A549 (cell line): ENCODE measurements at regions not wholly inside any gene's neighbourhood (a gene's known extent, or its start where the extent isn't known, plus 50 kb on each side); places are given as distances from the start of the nearest gene placed in this dataset.

Experiments
- CEBPB ChIP-seq, 2 experiments: fragments of >200 bp in 1 of 2; sonication (Bioruptor Twin) in 1 of 2; formaldehyde crosslinking in 1 of 2; IDR thresholded peaks; 2 replicates each; pipeline ENCODE4 v1.6.1; 2012 to 2016
- FOSL2 ChIP-seq, 2 experiments: fragments of 450-650 bp in 1 of 2; fragments of >200 bp in 1 of 2; sonication (Bioruptor Twin) in 1 of 2; formaldehyde crosslinking; IDR thresholded peaks; 2 replicates each; pipeline versions ENCODE4 v1.5.0 to v1.6.1; 2016 to 2020; ENCODE audit warnings: mild to moderate bottlenecking in 1 of 2, moderate library complexity in 1 of 2
- HOXB13 ChIP-seq: fragments of 250-450 bp; sonication (Bioruptor Pico); IDR thresholded peaks from 2 replicates; pipeline ENCODE4 v1.5.0; 2020; ENCODE audit warnings: low read depth, mild to moderate bottlenecking, moderate library complexity
- JUN ChIP-seq, 2 experiments: fragments of >200 bp; sonication (Bioruptor Twin); formaldehyde crosslinking; IDR thresholded peaks; 2 replicates in 1 of 2; 3 replicates in 1 of 2; pipeline ENCODE4 v1.6.1; 2016 to 2017
- MYC ChIP-seq: IDR thresholded peaks from 2 replicates; pipeline ENCODE4 v1.6.1; 2012; ENCODE audit warnings: mild to moderate bottlenecking, inconsistent platforms, low read length, improper control_type of control experiment, borderline replicate concordance
- POLR2A ChIP-seq: IDR thresholded peaks from 2 replicates; pipeline ENCODE4 v1.6.1; 2012; ENCODE audit warnings: mild to moderate bottlenecking, low read length
- RAD21 ChIP-seq, 2 experiments: fragments of >200 bp in 1 of 2; sonication (Bioruptor Twin) in 1 of 2; formaldehyde crosslinking in 1 of 2; IDR thresholded peaks in 1 of 2; conservative IDR thresholded peaks in 1 of 2; 2 replicates in 1 of 2; 3 replicates in 1 of 2; pipeline ENCODE4 v1.6.1; 2012 to 2018; ENCODE audit warnings: inconsistent platforms in 1 of 2
- ZFP36 ChIP-seq: fragments of 450-650 bp; IDR thresholded peaks from 2 replicates; pipeline ENCODE4 v1.6.1; 2014; ENCODE audit warnings: borderline replicate concordance; ENCODE audit not compliant: partially characterized antibody
- TF ChIP-seq, protein P1 (sequence below): fragments of >200 bp; sonication (Bioruptor Twin); formaldehyde crosslinking; IDR thresholded peaks from 3 replicates; pipeline ENCODE4 v1.5.1; 2016
- TF ChIP-seq, protein P2 (sequence below): fragments of 250-450 bp; sonication (Bioruptor Pico); IDR thresholded peaks from 2 replicates; pipeline ENCODE4 v1.5.0; 2021; ENCODE audit warnings: mild to moderate bottlenecking, moderate library complexity, borderline replicate concordance

DNA sequence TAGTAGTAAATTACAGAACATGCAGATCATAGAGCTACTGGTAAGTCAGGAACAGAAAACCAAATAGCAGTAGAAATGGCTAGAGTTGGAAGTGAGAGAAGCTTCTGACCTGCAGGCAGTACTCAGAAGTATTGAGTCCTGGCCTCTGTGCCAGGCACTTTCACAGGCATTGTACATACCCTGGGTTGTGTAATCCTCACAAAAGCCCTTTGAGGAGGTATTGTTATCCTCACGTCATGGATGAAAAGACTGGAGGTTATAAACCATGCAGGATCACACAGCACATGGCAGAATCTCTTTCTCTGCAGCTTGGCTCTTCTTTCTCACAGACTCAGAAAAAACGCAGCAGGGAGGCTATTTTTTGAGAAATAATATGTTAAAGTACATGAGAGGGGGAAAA lies 789.3 kb upstream of the FAM98A start:
- TF ChIP-seq, protein P1, sequence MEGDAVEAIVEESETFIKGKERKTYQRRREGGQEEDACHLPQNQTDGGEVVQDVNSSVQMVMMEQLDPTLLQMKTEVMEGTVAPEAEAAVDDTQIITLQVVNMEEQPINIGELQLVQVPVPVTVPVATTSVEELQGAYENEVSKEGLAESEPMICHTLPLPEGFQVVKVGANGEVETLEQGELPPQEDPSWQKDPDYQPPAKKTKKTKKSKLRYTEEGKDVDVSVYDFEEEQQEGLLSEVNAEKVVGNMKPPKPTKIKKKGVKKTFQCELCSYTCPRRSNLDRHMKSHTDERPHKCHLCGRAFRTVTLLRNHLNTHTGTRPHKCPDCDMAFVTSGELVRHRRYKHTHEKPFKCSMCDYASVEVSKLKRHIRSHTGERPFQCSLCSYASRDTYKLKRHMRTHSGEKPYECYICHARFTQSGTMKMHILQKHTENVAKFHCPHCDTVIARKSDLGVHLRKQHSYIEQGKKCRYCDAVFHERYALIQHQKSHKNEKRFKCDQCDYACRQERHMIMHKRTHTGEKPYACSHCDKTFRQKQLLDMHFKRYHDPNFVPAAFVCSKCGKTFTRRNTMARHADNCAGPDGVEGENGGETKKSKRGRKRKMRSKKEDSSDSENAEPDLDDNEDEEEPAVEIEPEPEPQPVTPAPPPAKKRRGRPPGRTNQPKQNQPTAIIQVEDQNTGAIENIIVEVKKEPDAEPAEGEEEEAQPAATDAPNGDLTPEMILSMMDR, result no peak
- TF ChIP-seq POLR2A, result no peak
- no peak for TF ChIP-seq FOSL2 (IDR thresholded peaks at IDR 0.05)
- TF ChIP-seq FOSL2 (CRISPR knock-in tag; IDR thresholded peaks at IDR 0.05), result no peak
- no peak for TF ChIP-seq CEBPB (IDR thresholded peaks at IDR 0.05)
- no peak for TF ChIP-seq RAD21 (conservative IDR thresholded peaks at IDR 0.05 in 1 of 2, IDR thresholded peaks at IDR 0.05 in 1 of 2)
- no peak for TF ChIP-seq JUN (IDR thresholded peaks at IDR 0.05)
- no peak for TF ChIP-seq ZFP36
- TF ChIP-seq MYC, result no peak
- TF ChIP-seq, protein P2, sequence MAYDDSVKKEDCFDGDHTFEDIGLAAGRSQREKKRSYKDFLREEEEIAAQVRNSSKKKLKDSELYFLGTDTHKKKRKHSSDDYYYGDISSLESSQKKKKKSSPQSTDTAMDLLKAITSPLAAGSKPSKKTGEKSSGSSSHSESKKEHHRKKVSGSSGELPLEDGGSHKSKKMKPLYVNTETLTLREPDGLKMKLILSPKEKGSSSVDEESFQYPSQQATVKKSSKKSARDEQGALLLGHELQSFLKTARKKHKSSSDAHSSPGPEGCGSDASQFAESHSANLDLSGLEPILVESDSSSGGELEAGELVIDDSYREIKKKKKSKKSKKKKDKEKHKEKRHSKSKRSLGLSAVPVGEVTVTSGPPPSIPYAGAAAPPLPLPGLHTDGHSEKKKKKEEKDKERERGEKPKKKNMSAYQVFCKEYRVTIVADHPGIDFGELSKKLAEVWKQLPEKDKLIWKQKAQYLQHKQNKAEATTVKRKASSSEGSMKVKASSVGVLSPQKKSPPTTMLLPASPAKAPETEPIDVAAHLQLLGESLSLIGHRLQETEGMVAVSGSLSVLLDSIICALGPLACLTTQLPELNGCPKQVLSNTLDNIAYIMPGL (CRISPR knock-in tag), result no peak
- TF ChIP-seq HOXB13 (CRISPR knock-in tag), result no peak
